Fibroblast of skin of right biceps (primary cell): ENCODE measurements at regions not wholly inside any gene's neighbourhood (a gene's known extent, or its start where the extent isn't known, plus 50 kb on each side); places are given as distances from the start of the nearest gene placed in this dataset.
A peak's percentile ranks its signal among the peaks of the same experiment; 100 is the strongest.
"Not testable (repeated sequence)": the region's sequence is repeated elsewhere in the genome, so short reads cannot be mapped to it uniquely, and the experiment has no call there.

ENCODE experiments used
- DNase-seq: peaks from one replicate; pipeline ENCODE4 v3.0.0-alpha.2; 2013

DNA sequence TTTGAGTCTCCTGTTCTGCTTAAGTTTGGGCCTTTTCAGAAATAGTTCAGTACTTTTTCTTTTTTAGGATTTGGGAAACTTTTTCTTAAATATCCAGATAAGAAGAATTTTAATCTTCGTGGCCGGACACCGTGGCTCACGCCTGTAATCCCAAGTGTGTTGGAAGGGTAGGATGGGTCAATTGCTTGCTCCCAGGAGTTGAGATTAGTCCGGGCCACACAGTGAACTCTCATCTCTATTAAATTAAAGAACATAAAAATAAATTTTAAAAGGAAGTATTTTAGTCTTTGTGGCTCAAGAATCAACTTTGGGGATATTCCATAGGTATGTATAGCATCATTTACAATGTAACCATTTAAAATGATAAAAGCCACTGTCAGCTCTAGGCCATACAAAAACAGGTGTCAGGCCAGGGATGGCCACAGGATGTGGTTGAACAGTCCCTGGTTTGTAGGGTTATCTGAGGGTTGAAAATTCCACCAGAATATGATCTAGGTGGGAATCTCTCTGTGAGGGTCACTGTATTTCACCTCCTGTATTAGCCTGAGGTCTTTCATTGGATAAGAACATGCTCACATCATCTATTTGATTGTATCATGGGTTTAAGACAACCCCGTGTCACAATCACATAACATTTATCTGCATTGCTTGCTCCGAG lies 115.6 kb downstream of the GGTLC2 start:
- no peak for DNase-seq

DNA sequence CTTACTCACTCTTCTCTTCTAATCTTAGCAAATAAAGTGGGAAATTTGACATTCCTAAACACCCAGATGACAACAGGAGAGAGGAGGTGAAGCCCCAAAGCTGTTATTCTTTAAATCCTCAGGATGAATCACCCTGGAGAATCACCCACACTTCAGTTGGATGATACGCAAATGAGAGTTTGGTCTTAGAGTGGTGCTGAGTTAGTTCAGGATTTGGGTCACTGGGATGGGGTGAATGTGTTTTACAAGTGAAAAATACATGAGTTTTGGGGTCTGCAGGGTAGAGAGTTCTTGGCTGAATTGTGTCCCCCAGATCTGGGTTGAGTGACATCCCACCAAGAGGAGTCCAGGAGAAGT lies 117.2 kb downstream of the GGTLC2 start:
- no peak for DNase-seq

- DNase-seq: no peak
Observed at GRCh38 chr22:22761963-22762772, 117.8 kb downstream of the GGTLC2 start.

GRCh38 chr22:22763512-22763911 lies 119.1 kb downstream of the GGTLC2 start:
- no peak for DNase-seq

DNA sequence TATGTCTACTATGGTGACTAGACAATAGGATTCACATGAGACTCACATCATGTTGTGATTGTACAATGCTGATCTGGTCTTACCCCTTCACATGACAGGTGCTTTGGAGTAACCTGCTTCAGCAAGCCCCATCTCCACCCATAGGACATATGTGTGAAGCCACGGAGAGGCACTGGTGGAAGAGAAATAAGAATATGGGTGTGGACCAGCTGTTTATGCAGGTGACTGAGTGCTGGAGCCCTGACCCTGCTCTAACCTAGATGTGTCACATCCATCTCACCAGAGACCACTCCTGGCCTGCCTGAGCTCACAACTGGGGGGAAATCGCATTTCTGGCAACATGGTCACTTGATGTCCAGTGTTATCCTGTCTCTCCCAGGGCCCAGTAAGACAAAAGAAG lies 119.7 kb downstream of the GGTLC2 start:
- DNase-seq: no peak

DNA sequence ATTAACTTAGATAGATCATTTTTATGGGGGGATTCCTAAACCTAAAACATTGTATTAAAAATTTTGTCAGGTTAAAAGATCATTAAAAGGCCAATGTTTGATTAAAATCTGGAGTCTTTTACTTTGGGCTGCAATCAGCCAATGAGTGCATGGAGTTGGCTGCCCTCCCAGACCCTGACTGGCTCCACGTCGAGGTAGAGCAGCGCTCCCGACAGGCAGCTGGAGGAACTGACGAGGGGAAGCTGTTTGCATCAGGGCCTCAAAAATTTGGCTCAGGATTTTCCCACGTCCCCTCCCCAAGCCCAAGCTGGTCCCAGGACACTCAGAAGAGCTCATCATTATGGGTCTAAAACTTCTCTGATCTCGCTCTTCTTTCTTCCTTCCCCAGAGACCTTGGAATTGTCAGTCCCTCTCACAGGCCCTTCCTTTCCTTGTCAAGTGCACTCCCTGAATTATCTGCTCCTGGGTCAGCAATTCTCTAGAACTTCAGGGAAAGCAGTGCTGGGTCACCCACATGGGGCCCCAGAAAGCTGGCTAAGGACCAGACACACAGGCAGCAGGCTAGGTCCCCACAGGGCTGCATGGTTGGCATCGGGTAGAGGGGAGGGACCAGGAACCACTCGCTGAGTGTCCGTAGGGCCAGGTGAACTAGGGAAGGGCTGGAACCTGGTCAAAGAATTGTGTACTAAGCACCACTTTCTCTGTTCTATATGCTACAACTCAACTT lies 119.6 kb upstream of the IGLL5 start:
- DNase-seq: no peak

DNA sequence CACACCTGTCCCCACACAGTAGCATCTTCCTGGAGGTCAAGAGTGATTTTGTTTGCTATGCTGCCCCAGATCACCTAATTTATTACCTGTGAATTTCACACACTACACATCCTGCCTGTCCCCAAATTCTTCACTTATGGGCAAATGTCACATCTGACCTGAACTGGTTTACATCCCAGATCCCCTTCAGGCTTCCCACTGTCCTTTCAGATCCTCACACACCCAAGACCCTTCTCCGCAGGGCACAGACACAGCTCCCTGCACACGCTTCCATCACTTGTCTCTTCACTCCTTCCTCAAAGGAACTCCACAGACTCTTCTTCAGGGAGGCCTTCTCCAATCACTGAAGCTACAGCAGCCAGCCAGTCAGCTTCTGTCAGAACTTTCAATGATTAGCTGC lies 118.7 kb upstream of the IGLL5 start:
- DNase-seq: no peak

DNA sequence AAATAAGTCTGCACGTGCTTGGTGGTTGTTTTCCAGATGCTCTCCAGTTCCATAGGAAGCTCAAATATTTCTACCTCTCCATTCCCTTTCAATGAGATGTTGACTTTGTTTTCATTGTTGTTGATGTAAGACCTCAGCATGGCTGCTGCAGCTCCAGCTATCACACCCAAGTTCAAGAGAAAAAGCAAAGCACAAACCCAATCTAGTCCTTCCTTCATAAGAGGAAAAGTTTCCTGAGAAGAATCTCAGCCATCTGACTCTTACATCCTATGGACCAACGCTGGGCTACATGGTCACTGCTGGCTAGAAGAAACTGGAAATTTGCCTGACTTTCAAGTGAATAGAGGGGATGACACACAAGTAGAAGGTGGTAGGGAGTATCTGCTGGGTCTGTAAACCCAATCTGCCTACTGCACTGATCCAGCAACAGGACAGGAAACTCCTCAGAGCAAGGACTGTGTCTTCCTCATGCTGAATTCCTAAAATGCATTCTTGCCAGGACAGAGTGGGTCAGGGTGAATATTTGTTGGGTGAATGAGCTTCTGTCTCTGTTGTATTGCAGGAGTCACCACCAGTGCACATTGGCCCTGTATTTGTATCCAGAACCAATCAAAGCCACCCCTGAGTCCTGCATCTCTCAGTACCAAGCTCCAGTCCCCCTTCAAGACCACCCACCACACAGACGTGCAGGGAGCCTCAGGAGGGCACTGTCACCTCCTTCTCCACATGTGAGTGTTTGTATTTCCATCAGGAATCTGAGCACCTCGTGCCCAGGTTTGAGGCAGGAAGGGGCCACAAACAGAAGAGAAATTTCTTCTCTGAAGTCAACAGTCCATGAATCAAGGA lies 118.0 kb upstream of the IGLL5 start:
- no peak for DNase-seq

DNA sequence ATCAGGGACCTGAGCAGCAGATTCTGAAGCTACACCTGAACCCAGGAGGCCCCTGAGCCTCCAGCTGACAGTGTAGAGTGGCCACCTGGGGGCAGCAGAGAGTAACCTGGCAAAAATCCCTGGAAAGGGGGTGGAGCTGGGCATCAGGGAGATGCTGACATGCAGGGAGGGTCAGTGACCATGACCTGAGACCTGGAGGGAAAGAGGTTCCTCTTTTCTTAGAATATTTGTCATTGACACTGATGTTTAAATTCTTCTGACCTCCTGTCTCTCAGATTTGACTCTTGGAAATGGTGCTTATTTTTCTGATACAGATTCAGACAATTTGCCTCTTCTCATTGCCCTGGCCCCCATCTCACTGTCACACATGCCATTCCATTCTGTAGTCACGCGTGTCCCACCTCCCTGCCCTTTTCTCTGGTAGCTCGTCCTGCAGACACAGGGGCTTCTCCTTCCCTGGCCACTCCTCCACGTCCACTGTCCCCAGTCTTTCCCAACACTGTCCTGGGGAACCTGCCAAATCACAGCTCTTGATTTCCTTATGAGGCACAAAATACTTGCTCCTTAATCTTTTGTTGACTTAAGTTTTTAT lies 117.2 kb upstream of the IGLL5 start:
- peak; percentile 19 for DNase-seq

DNA sequence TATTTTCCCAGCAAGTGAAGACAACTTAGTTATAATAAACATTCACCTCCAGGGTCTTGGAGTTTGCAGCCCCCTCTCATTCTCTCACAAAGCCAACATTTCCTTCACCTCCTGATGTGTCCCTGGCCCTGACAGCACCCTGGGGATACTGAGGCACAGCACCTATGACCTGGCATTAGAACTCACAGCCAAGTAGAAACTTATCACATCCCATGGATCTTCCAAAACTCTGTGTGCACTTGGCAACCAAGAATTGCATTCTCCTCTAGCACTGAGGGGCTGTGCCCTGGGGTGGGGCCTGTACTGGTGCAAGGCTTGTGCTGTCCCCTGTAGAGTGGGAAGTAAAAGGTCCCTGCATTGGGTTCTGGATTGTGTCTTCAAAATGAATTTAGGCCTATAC lies 116.7 kb upstream of the IGLL5 start:
- DNase-seq: no peak

DNA sequence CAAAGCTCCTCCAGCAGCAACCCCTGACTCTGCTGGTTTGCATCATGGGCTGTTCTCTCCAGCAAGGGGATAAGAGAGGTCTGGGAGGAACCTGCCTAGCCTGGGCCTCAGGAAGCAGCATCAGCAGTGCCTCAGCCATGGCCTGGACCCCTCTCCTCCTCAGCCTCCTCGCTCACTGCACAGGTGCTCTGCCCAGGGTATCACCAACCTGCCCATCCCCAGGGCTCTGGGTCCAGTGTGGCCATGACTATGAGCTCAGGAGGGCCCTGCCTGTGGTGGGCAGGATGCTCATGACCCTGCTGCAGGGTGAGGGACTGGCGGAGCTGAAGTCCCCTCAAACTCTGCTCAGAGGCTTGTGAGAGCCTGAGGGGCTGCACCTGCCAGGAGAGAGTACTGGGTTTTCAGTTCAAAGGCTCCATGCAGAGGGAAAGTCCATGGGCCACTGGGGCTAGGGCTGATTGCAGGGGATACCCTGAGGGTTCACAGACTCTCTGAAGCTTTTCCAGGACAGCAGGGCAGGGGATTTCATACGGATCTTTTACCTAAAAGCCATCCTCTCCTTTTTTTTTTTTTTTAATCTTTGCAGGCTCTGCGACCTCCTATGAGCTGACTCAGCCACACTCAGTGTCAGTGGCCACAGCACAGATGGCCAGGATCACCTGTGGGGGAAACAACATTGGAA lies 115.8 kb upstream of the IGLL5 start:
- no peak for DNase-seq

DNA sequence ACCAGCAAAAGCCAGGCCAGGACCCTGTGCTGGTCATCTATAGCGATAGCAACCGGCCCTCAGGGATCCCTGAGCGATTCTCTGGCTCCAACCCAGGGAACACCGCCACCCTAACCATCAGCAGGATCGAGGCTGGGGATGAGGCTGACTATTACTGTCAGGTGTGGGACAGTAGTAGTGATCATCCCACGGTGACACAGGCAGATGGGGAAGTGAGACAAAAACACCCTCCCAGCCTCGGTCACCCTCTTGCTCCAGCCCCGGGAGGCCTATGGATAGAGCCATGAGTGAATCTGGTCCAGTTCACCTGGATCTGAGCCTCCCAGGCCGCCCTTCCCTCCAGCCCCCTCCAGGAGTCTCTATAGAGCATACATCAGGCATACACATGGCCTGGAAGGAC lies 115.2 kb upstream of the IGLL5 start:
- no peak for DNase-seq

GRCh38 chr22:22772883-22773282 lies 114.7 kb upstream of the IGLL5 start:
- no peak for DNase-seq

DNA sequence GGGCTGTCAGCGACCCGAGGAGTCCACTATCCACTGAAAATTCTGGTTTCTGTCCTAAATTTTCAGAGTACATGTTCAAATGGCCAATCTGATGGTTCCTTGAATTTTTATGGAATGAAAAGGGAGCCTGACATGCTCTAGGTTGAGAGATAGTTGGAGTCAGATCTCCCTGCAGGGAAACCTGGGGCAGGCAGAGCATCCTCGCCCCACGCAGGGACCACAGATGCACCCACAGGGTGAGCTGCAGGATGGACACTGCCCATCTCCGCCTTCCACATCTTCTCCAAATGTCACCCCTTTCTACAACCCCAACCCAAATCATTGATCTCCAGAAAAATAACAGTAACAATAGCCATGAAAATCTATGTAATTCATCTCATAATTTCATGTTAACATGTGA lies 114.2 kb upstream of the IGLL5 start:
- DNase-seq: no peak

DNA sequence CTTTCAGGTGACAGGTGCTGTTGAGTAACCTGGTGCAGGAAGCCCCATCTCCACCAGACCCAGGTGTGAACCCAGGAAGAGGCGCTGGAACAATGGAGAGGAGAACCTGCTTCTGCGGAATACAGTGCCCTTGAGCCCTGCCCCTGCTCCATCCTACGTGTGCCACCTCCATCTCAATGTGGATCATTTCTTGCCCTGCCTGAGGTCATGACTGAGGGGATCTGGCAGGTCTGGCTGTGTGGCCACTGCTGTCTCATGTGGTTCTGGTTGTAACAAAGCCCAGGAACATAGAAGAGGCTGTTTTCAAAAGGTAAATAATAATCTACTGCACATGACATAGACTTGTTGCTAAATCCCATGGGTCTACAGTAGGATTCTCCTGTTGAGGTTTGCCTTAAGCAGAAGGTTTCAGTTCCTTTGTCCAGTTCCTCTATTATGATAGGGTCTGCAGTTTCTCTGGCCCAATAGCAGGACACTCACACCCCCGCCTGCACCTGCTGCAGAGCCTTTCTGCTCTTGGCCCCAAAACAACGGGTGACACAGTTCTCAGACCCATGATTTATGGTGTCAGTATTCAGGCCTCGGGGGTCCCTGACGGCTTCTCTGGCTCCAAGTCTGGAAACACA lies 113.5 kb upstream of the IGLL5 start:
- DNase-seq: no peak

- not testable (repeated sequence) for DNase-seq
Observed at GRCh38 chr22:22774762-22775161, 112.9 kb upstream of the IGLL5 start.

DNA sequence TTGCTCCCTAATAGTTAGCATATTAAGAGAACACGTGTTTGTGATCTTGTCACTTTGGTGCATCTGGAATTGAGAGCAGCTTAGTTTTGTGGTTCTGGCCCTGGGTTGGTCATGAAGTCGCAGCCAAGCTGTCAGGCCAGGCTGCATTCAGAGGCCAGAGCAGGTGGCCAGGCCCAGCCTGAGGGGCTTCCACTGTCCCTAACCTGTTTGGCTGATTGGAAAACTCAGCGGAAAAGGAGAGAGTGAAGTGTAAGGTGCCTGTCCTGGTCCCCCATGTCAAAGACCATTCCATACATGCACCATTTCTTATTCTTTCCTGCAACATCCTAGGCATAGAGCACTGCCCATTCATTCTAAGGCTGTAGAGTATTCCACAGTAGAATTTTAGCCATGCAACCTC lies 111.5 kb upstream of the IGLL5 start:
- no peak for DNase-seq

- DNase-seq: no peak
Observed at GRCh38 chr22:22779213-22779612, 108.4 kb upstream of the IGLL5 start.

DNA sequence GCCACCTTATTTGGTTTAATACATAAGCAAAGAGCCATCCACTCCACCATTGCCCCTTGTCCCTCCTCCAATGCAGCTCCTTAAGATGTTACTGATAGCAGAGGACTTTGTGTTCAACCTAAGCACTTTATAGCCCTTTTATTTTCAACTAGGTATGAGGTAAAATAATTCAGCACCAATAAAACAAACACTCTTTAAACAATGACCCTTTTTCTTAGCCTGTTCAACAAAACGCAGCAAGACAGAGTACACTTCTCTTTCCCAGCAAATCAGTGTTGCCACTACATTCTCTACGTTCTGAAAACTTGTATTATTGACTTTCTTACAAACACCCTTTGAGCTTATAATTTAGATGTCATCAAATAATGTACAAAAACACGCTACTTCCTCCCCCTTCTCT lies 104.0 kb upstream of the IGLL5 start:
- no peak for DNase-seq

DNA sequence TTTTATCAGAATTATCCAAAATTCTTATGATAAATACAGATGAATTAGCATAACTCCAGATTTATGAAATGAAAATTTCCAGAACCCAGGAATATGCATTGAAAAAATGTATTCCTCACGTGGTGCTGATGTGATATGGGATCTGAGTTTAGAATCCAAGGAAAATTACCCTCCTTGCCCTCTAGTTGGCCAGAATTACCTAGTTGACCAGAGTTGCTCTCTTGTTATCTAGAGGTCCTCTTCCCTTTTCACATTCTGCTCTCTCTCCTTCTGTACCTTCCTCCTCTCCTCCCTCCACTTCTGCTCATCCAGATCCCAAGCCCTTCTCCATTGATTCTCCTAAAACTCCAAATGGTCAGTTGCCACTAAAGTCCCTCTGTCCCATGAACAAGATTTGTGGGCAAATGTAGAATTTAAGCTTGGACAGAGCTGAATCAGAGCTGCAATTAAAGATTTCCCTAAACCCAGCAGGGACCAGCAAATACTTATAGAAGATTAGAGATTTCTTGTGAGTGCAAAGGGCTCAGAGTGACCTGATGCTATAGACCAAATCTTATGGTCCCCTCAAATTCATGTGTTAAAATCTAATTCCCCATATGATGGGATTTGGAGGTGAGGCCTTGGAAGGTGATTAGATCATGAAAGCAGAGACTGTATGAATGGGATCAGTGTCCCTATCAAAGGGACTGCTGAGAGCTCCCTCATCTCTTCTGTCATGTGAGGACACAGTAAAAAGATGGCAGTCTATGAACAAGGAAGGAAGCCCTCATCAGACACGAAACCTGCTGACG lies 103.2 kb upstream of the IGLL5 start:
- no peak for DNase-seq
